Rectal smooth muscle tissue (tissue), 1 donor: ENCODE measurements at regions not wholly inside any gene's neighbourhood (a gene's known extent, or its start where the extent isn't known, plus 50 kb on each side); places are given as distances from the start of the nearest gene placed in this dataset.

Source experiments
- H3K27ac ChIP-seq: one replicate; pipeline ENCODE4 v1.7.0; 2013; ENCODE audit warnings: low read depth, low read length, inconsistent platforms
- H3K27me3 ChIP-seq: one replicate; pipeline ENCODE4 v1.7.0; 2013; ENCODE audit warnings: low read length; ENCODE audit not compliant: control insufficient read depth, insufficient read depth
- H3K36me3 ChIP-seq: one replicate; pipeline ENCODE4 v1.7.0; 2013; ENCODE audit warnings: low read length; ENCODE audit not compliant: control insufficient read depth, insufficient read depth
- H3K4me1 ChIP-seq: one replicate; pipeline ENCODE4 v1.7.0; 2013; ENCODE audit warnings: low read length; ENCODE audit not compliant: control insufficient read depth, insufficient read depth
- H3K4me3 ChIP-seq: one replicate; pipeline ENCODE4 v1.7.0; 2013; ENCODE audit warnings: low read length
- H3K9ac ChIP-seq: one replicate; pipeline ENCODE4 v1.7.0; 2013; ENCODE audit warnings: low read length

DNA sequence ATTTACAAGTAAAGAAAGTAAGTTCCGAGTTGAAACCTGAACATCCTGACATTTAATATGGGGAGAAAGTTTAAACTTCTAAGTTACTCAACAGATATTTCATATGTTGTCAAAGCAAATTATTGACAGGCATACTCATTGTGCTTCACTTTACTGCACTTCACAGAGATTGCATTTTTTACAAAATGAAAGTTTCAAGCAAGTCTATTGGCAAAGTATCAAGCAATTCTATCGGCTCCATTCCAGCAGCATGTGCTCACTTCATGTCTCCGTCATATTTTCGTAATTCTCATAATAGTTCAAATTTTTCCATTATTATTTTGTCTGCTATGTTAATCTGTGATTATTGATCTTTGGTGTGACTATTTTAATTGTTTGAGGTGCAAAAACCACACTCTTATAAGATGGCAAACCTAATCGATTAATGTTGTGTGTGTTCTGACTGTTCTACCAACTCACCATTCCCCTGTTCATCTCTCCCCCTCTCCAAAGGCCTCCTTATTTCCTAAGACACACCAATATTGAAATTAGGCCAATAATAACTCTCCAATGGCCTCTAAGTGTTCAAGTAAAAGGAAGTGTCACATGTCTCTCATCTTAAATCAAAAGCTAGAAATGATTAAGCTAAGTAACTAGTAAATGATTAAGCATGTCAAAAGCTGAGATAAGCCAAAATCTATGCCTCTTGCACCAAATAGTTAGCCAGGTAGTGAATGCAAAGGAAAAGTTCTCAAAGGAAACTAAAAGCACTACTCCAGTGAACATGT is 68.2 kb upstream of the BCL9 start:
- Histone ChIP-seq H3K9ac (no peak overlapping the region), H3K36me3 (no peaks in the 10 kb centered on the region), H3K27me3 (no peaks in the 10 kb centered on the region), H3K27ac (no peak overlapping the region), H3K4me1 (no peaks in the 10 kb centered on the region), H3K4me3 (no peak overlapping the region)

DNA sequence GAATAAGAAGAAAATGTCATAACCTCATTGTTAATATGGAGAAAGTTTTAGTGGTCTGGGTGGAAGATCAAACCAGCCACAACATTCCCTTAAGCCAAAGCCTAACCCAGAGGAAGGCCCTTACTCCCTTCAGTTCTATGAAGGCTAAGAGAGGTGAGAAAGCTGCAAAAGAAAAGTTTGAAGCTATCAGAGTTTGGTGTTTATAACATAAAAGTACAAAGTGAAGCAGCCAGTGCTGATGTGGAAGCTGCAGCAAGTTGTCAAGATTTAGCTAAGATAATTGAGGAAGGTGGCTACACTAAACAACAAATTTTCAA is 67.6 kb upstream of the BCL9 start:
- Histone ChIP-seq H3K36me3 (no peaks in the 10 kb centered on the region), H3K27me3 (no peaks in the 10 kb centered on the region), H3K9ac (no peak overlapping the region), H3K4me3 (no peak overlapping the region), H3K4me1 (no peaks in the 10 kb centered on the region), H3K27ac (no peak overlapping the region)

GRCh38 chr1:147475488-147475887 is 65.8 kb upstream of the BCL9 start:
- Histone ChIP-seq H3K4me1 (no peaks in the 10 kb centered on the region), H3K27me3 (no peaks in the 10 kb centered on the region), H3K4me3 (no peak overlapping the region), H3K36me3 (no peaks in the 10 kb centered on the region), H3K9ac (no peak overlapping the region), H3K27ac (no peak overlapping the region)

DNA sequence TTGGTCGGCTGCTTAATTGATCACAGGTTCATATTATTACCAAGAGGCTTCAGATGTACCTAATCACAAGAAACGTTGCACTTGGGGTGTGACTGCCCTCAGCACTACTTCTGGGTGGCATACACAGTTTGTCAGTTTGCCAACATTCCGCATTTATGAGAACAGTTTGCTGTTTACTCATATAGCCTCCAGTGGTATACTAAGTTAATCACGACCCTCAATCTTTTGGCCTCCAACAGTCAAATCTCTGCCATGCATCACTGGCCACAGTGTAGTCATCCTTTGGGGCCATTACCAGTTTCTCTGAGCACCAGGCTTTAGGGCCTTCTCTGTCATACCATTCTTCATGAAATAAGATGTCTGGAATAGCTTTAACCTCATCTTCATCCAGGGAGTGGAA is 62.8 kb upstream of the BCL9 start:
- H3K4me3 ChIP-seq: no peak overlapping the region
- H3K27ac ChIP-seq: no peak overlapping the region
- no peaks in the 10 kb centered on the region for H3K27me3 ChIP-seq
- H3K4me1 ChIP-seq: no peaks in the 10 kb centered on the region
- no peak overlapping the region for H3K9ac ChIP-seq
- no peaks in the 10 kb centered on the region for H3K36me3 ChIP-seq

DNA sequence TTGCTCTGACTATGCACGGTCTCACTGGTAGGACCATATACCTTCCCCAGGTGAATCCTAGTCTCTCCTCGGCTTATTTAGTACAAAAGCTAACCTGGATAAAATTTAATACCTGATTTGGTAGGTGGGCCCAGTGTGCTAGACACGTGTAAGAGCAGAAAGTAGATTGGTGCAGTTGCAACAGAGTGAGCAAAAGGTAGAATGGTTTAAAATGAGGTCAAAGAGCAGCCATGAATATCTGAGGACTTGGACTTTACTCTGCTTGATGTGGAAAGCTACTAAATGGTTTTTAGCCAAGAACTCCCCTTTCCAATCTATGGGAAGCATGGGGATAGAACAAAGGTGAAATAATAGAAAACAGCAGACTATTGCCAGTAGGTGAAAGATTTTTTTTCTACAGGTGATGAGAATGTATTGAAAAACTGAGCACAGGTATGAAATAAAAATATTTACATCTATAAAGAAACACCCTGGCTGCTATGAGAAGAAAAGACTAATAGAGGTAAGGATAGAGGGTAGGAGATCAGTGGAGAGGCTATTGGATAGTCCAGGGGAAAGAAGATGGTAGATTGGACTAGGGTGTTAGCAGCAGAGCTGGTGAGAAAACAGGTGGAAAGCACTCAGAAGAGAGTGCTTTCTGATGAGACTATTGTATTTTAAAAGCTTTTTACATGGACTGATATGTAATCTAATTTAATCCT is 61.3 kb upstream of the BCL9 start:
- no peak overlapping the region for H3K27ac ChIP-seq
- no peaks in the 10 kb centered on the region for H3K4me1 ChIP-seq
- no peaks in the 10 kb centered on the region for H3K27me3 ChIP-seq
- H3K9ac ChIP-seq: no peak overlapping the region
- no peaks in the 10 kb centered on the region for H3K36me3 ChIP-seq
- H3K4me3 ChIP-seq: no peak overlapping the region

DNA sequence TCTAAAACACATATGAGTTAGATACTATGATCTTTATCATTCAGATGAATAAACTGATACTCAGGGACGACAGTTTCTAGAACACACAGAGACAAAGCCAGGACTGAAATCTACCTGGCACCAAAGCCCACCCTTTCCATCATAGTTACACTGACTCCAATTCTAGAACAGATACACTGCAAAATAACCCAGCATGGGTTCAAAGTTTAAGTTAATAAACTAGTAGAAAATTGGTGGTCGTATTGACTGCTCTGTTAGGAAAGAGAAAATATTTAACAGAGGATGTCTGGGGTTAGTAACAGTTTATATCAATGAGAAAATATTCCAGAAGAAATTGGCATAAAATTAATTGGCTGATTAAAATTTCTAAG is 60.8 kb upstream of the BCL9 start:
- no peaks in the 10 kb centered on the region for H3K36me3 ChIP-seq
- H3K27me3 ChIP-seq: no peaks in the 10 kb centered on the region
- no peaks in the 10 kb centered on the region for H3K4me1 ChIP-seq
- H3K9ac ChIP-seq: no peak overlapping the region
- no peak overlapping the region for H3K27ac ChIP-seq
- no peak overlapping the region for H3K4me3 ChIP-seq

DNA sequence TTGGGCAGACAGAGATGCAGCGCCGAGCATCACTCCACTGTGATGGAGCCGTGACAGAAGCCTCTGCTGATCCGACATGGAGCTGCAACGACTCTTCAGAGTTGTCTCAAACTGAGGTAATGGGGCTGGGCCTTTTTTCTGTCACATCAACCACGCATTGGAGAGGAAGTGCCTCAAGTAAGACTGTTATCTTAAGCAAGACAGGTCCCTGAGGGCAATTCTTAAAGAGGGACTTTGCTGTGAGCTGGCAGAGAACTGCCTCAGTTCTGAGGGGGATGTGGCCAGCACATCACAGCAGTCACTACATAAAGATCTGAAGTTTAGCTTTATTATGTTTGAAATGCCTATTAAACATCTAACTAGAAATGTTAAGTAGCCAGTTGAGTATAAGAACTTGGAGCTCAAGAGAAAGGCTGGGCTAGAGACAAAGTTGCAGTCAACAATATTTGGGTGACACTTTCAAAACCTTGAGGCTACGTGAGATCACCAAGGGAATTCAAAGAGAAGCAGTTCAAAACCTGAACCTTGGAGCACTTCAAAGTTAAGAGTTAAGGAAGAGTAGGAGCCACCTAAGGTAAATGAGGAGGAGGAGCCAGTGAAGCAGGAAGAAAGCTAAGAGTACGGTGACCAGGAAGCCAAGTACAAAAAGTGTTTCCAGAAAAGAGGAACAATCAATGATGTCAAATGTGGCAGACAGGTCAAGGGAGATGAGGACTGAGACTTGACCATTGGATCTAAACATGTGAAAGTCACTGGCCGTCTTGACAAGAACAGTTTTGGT is 54.2 kb upstream of the BCL9 start:
- no peaks in the 10 kb centered on the region for H3K4me1 ChIP-seq
- H3K36me3 ChIP-seq: no peaks in the 10 kb centered on the region
- H3K9ac ChIP-seq: no peak overlapping the region
- no peak overlapping the region for H3K27ac ChIP-seq
- H3K4me3 ChIP-seq: no peak overlapping the region
- H3K27me3 ChIP-seq: no peaks in the 10 kb centered on the region

DNA sequence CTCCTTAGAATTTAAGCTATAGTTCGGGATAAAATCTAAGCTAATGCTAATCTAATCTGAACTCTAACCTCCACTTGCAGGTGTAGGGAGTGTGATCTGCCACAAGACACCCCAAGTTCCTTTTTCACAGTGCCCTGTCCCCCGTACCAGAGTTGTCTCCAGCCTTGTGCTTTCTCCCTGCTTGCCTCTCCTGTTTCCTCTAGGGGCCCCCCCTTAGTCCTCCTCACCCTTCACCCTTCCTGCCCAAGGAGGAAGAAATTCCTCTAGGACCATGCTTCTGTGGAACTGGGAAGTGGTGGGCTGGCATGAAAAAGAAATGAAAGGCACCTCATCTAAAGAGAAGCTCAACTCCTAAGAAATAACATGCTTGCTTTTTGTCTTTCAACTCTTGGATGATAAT is 50.2 kb upstream of the BCL9 start:
- Histone ChIP-seq H3K27me3 (no peaks in the 10 kb centered on the region), H3K4me3 (no peak overlapping the region), H3K27ac (no peak overlapping the region), H3K4me1 (no peaks in the 10 kb centered on the region), H3K9ac (no peak overlapping the region), H3K36me3 (no peaks in the 10 kb centered on the region)
